GM13976 (cell line): ENCODE measurements at regions not wholly inside any gene's neighbourhood (a gene's known extent, or its start where the extent isn't known, plus 50 kb on each side); places are given as distances from the start of the nearest gene placed in this dataset.

Source experiments
- DNase-seq: peaks from one replicate; pipeline ENCODE4 v3.0.0; 2012; ENCODE audit warnings: low spot score
- CTCF ChIP-seq: IDR thresholded peaks from 2 replicates; pipeline ENCODE4 v1.5.1; 2012; ENCODE audit warnings: borderline replicate concordance, mild to moderate bottlenecking; ENCODE audit not compliant: insufficient read depth; ENCODE audit errors: extremely low read depth, missing control alignments, control extremely low read depth
- in situ Hi-C: fragments of 300-500 bp; cut with MboI; formaldehyde crosslinking; loops from one replicate; pipeline ENCODE4 v1.12.0; 2022; ENCODE audit warnings: low sequenced_read_pairs, mixed read lengths, inconsistent platforms; ENCODE audit not compliant: unreplicated experiment

GRCh38 chrX:5380426-5380825 is 848.2 kb downstream of the NLGN4X start:
- no peak for DNase-seq
- in situ Hi-C loops, result no loop called here
- no peak for TF ChIP-seq CTCF

- no peak for TF ChIP-seq CTCF
- in situ Hi-C loops, result no loop called here
- DNase-seq, result no peak
Measured at GRCh38 chrX:5341902-5342301, 886.8 kb downstream of the NLGN4X start.

- no peak for DNase-seq
- TF ChIP-seq CTCF, result no peak
- in situ Hi-C loops, result no loop called here
Measured at GRCh38 chrX:5337160-5337559, 891.5 kb downstream of the NLGN4X start.

- DNase-seq, result no peak
- in situ Hi-C loops, result no loop called here
- TF ChIP-seq CTCF, result no peak
Measured at GRCh38 chrX:5324546-5324945, 904.1 kb downstream of the NLGN4X start.

GRCh38 chrX:5314148-5314547 is 914.5 kb downstream of the NLGN4X start:
- in situ Hi-C loops, result no loop called here
- TF ChIP-seq CTCF, result no peak
- DNase-seq, result no peak

GRCh38 chrX:5307416-5307815 is 921.3 kb downstream of the NLGN4X start:
- in situ Hi-C loops, result no loop called here
- TF ChIP-seq CTCF, result no peak
- no peak for DNase-seq

GRCh38 chrX:5306654-5307121 is 922.0 kb downstream of the NLGN4X start:
- no peak for TF ChIP-seq CTCF
- in situ Hi-C loops, result no loop called here
- no peak for DNase-seq
